IgD-negative memory B cell (primary cell): ENCODE measurements at regions not wholly inside any gene's neighbourhood (a gene's known extent, or its start where the extent isn't known, plus 50 kb on each side); places are given as distances from the start of the nearest gene placed in this dataset.

Experiments used
- H3K27ac Mint-ChIP-seq, 3 donors: one replicate each; pipeline ENCODE4 v1.8.0; 2020 to 2022; ENCODE audit warnings: mild to moderate bottlenecking in 3 of 3, mixed read lengths in 3 of 3, moderate library complexity in 1 of 3
- H3K27me3 Mint-ChIP-seq: one replicate; pipeline ENCODE4 v1.8.0; 2021; ENCODE audit warnings: mixed read lengths
- H3K36me3 Mint-ChIP-seq: one replicate; pipeline ENCODE4 v1.8.0; 2020; ENCODE audit warnings: mild to moderate bottlenecking, mixed read lengths
- H3K4me1 Mint-ChIP-seq, 3 donors: one replicate each; pipeline ENCODE4 v1.8.0; 2020 to 2022; ENCODE audit warnings: mixed read lengths in 3 of 3, mild to moderate bottlenecking in 1 of 3
- H3K4me3 Mint-ChIP-seq, 4 donors: one replicate each; pipeline ENCODE4 v1.8.0; 2020 to 2022; ENCODE audit warnings: mild to moderate bottlenecking in 4 of 4, mixed read lengths in 4 of 4, moderate library complexity in 3 of 4
- H3K9me3 Mint-ChIP-seq, 3 donors: one replicate each; pipeline ENCODE4 v1.8.0; 2020 to 2021; ENCODE audit warnings: mixed read lengths in 3 of 3, mild to moderate bottlenecking in 1 of 3

GRCh38 chr5:96054311-96055030, 92.8 kb upstream of the ELL2 start:
- Mint-ChIP-seq H3K4me1 (peaks cover 0 to 1% (median 0%) of the 10 kb centered on the region in 3 donors), H3K36me3 (no peaks in the 10 kb centered on the region), H3K27me3 (peaks cover 2% of the 10 kb centered on the region), H3K4me3 (no peak overlapping the region), H3K27ac (no peak overlapping the region), H3K9me3 (peaks cover 0 to 8% (median 0%) of the 10 kb centered on the region in 3 donors)

DNA sequence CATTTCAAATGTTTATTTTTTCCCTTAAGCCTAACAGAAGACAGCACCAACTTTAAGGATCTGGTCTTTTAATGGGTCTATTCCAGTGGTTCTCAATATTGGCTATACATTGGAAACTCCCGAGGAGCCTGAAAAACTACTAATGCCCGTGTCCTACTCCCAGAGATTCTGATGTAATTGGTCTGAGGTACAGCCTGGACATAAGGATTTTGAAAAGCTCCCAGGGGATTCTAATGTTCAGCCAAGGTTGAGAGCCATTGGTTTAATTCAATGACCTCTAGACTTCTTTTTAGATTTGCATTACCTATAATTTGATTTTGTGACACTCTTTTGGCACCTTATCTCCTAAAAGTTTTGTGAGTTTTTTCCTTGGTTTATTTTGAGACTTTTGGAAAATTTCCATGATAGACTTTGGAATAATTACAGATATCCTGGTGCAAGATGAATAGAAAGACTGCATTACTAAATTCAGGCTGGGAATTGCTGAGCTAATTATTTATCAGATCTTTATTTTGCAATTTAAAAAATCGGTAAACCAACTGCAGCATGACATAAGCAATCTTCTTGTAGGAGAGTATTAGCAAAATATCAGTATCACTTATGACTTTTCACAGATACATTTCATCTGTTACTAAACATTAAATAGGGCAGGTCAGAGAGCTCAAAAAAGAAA, 91.5 kb upstream of the ELL2 start:
- peaks cover 2% of the 10 kb centered on the region for H3K27me3 Mint-ChIP-seq
- H3K36me3 Mint-ChIP-seq: no peaks in the 10 kb centered on the region
- H3K27ac Mint-ChIP-seq: no peak overlapping the region
- H3K4me3 Mint-ChIP-seq: no peak overlapping the region
- H3K9me3 Mint-ChIP-seq: peaks cover 0 to 8% (median 0%) of the 10 kb centered on the region in 3 donors
- H3K4me1 Mint-ChIP-seq: no peaks in the 10 kb centered on the region

DNA sequence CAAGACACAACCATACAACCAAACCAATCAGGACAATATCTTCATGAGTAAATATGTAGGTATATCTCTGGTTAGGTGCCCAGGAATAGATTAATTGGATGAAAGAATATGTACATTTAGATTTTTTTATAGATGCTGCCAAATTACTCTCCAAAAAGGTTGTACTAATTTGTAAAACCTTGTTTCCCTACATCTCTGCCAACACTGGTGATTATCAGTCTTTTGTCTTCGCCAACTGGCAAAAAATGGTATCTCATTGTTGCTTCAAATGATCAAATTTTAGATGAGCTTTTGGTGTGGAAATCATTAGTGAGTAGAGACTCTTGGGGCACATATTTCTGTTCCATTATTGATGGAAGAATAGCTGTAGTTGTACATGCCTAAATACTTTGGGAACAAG, 90.7 kb upstream of the ELL2 start:
- H3K27ac Mint-ChIP-seq: no peak overlapping the region
- H3K9me3 Mint-ChIP-seq: peaks cover 0 to 8% (median 0%) of the 10 kb centered on the region in 3 donors
- no peak overlapping the region for H3K4me3 Mint-ChIP-seq
- no peaks in the 10 kb centered on the region for H3K27me3 Mint-ChIP-seq
- H3K36me3 Mint-ChIP-seq: no peaks in the 10 kb centered on the region
- no peaks in the 10 kb centered on the region for H3K4me1 Mint-ChIP-seq

DNA sequence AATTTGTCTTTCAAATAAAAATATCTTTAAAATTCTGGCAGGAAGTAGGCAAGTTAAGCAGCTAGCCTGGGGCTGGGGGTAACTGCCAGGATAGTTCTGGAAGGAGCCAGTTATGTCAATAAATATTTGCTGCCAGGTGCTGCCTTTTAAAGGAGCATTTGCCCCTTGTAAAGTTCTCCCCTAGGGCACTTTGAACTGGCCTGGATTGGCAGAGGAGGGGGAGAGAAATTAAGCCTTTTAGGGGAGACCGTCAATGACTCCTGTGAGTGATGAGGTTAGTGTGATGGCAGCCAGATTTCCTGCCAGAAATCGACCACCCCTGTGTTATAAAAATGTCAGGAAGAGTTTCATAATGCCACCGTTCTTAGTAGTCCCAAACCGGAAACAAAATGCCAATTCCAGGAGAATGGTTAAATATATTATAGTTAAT, 89.8 kb upstream of the ELL2 start:
- H3K4me3 Mint-ChIP-seq: no peak overlapping the region
- peaks cover 0 to 8% (median 2%) of the 10 kb centered on the region in 3 donors for H3K9me3 Mint-ChIP-seq
- H3K36me3 Mint-ChIP-seq: no peaks in the 10 kb centered on the region
- H3K27ac Mint-ChIP-seq: no peak overlapping the region
- no peaks in the 10 kb centered on the region for H3K4me1 Mint-ChIP-seq
- H3K27me3 Mint-ChIP-seq: no peaks in the 10 kb centered on the region

- Mint-ChIP-seq H3K4me3 (no peak overlapping the region), H3K27ac (no peak overlapping the region), H3K27me3 (no peaks in the 10 kb centered on the region), H3K9me3 (peaks cover 1 to 8% (median 2%) of the 10 kb centered on the region in 3 donors), H3K36me3 (no peaks in the 10 kb centered on the region), H3K4me1 (no peaks in the 10 kb centered on the region)
Measured at GRCh38 chr5:96050273-96050880, 88.7 kb upstream of the ELL2 start.

DNA sequence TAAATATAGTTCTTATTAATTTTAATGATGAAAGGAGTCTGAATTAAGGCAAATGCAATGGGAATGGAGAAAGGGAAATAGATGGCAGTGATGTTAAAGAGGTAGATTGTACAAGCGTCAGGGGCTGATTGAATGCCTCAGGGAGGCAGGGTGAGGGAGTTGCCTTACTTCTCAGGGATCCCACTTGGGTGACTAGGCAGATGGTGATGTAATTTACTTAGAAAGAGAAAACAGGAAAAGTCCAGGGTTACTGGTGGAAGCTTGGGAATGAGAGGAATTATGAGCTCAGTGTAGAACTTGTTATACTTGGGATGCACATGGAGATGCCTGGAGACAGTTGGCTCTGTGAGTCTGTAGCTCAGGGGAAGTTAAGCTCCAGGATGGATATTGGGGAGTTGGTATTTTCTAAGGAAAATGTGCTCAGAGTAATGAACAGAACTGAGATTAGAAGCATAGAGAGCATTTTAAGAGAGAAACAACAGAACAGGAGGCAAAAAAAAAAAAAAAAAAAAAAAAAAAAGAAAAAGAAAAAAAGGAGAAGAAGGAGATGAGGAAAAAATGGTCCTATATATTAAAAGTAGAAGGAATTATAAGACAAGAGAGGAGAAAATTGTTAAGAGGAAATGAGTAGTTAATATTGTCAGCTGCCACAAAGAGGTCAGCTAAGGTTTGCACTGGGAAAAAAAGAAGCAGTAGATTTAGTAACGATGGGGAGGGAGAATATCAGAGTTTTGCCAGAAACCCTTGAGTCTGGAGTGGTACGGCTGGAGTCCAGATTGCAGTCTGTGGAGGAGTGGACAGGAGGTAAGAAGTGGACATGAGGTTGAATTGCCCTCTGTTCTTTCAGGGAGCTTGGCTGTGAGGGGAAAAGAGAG, 88.0 kb upstream of the ELL2 start:
- H3K27me3 Mint-ChIP-seq: no peaks in the 10 kb centered on the region
- peaks cover 1 to 8% (median 2%) of the 10 kb centered on the region in 3 donors for H3K9me3 Mint-ChIP-seq
- no peaks in the 10 kb centered on the region for H3K36me3 Mint-ChIP-seq
- H3K27ac Mint-ChIP-seq: no peak overlapping the region
- no peaks in the 10 kb centered on the region for H3K4me1 Mint-ChIP-seq
- H3K4me3 Mint-ChIP-seq: no peak overlapping the region

DNA sequence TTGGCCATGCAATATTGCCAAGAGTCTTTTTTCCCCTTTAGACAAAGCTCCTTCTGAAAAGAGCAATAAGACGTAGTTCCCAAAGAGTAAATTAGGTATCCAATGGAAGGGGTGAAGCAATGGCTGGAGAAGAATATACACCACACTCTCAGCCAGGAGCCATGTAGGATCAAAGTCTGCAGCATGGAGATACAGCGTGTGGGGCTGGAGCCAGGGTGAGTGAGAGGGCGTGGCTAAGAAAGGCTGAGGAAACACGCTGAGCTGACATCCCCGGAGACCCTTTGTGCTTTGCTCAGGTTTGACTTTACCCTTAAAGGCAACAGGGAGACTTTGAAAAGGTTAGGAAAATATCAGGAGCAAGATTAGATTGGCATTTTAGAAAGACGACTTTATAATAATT, 87.1 kb upstream of the ELL2 start:
- Mint-ChIP-seq H3K9me3 (peaks cover 1 to 8% (median 2%) of the 10 kb centered on the region in 3 donors), H3K27ac (no peak overlapping the region), H3K4me3 (no peak overlapping the region), H3K36me3 (no peaks in the 10 kb centered on the region), H3K4me1 (no peaks in the 10 kb centered on the region), H3K27me3 (no peaks in the 10 kb centered on the region)

DNA sequence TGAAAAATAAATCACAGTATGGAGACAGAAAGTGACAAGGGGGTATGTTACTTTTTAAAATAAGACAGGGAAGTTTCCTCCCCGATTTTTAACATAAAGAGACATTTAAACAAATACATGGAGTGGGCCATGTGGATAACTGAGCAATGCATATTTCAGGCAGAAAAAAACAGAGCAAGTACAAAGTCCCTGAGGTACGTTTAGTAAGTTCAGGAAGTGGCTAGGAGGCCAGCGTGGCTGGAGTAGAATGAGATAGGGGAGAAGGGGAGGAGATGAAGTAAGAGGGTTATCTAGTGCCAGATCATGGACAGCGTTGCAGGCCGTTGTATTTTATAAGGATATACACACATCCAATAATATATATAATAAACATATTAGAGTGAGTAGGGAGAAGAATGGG, 84.2 kb upstream of the ELL2 start:
- H3K4me1 Mint-ChIP-seq: no peaks in the 10 kb centered on the region
- no peaks in the 10 kb centered on the region for H3K36me3 Mint-ChIP-seq
- H3K4me3 Mint-ChIP-seq: no peak overlapping the region
- H3K27me3 Mint-ChIP-seq: no peaks in the 10 kb centered on the region
- peaks cover 0 to 4% (median 1%) of the 10 kb centered on the region in 3 donors for H3K9me3 Mint-ChIP-seq
- H3K27ac Mint-ChIP-seq: no peak overlapping the region

DNA sequence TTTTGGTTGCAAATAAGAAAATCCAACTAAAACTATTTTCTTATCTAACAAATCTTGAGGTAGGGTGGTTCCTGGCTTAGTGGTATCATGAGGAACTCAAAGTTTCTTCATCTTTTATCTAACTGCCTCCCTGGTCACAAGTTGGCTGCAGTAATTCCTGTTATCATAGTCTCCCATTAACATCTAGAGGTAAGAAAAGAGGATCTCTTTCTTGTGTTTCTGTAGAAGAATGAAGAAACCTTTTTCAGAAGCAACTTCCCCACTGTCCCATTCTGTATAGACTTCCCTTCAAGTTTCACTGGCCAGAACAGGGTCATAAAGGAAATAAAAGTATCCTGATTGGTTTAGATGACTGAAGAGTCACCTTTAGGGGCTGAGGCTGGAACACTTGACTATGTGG, 81.8 kb upstream of the ELL2 start:
- Mint-ChIP-seq H3K27ac (no peak overlapping the region), H3K9me3 (peaks cover 0 to 6% (median 1%) of the 10 kb centered on the region in 3 donors), H3K4me3 (no peak overlapping the region), H3K4me1 (peaks cover 0 to 3% (median 0%) of the 10 kb centered on the region in 3 donors), H3K27me3 (no peaks in the 10 kb centered on the region), H3K36me3 (peaks cover 3% of the 10 kb centered on the region)

DNA sequence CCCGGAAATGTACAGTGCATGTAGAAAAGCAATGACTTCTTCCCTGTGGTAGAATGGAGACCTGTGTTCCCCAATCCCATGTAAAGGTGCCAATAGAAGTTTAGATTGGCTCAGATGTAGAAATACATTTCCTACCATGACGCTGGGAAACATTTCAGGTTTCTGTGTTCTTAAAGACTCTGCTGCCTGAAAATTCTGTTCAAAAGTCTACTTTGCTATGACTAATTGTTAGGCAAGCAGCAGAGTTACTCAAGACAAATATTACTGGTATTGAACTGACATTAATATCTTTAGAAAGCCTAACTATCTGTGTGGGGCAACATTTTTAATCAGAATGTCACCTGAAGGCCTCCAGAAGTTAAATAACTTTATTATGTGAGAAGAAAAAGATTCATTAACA, 75.5 kb upstream of the ELL2 start:
- peaks cover 0 to 3% (median 0%) of the 10 kb centered on the region in 3 donors for H3K4me1 Mint-ChIP-seq
- no peaks in the 10 kb centered on the region for H3K27me3 Mint-ChIP-seq
- no peak overlapping the region for H3K27ac Mint-ChIP-seq
- H3K4me3 Mint-ChIP-seq: no peak overlapping the region
- peaks cover 3% of the 10 kb centered on the region for H3K36me3 Mint-ChIP-seq
- peaks cover 0 to 3% (median 3%) of the 10 kb centered on the region in 3 donors for H3K9me3 Mint-ChIP-seq

GRCh38 chr5:96036301-96036700, 74.7 kb upstream of the ELL2 start:
- Mint-ChIP-seq H3K27me3 (no peaks in the 10 kb centered on the region), H3K4me1 (peaks cover 0 to 3% (median 0%) of the 10 kb centered on the region in 3 donors), H3K4me3 (no peak overlapping the region), H3K27ac (no peak overlapping the region), H3K9me3 (peaks cover 0 to 3% (median 3%) of the 10 kb centered on the region in 3 donors), H3K36me3 (peaks cover 3% of the 10 kb centered on the region)

DNA sequence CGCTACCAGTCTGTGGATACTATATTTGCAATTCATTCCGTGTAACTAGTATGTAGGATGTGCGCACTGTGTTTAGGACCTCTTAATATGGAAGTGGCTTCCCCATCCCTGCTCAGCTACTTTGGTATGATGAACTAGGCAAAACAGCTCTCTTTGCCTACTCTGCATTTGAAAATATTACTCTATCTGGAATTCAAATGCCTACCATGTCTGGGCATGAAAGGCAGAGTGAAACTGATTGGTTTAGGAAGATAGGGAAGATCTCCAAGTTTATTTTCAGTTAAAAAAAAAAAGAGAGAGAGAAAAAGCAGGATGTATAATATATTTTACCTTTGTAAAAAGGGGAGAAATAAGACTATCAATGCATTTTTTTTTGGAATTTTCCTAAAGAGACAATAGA, 74.1 kb upstream of the ELL2 start:
- H3K9me3 Mint-ChIP-seq: peaks cover 0 to 3% (median 2%) of the 10 kb centered on the region in 3 donors
- H3K4me1 Mint-ChIP-seq: peaks cover 0 to 3% (median 0%) of the 10 kb centered on the region in 3 donors
- no peak overlapping the region for H3K4me3 Mint-ChIP-seq
- no peak overlapping the region for H3K27ac Mint-ChIP-seq
- no peaks in the 10 kb centered on the region for H3K27me3 Mint-ChIP-seq
- H3K36me3 Mint-ChIP-seq: peaks cover 3% of the 10 kb centered on the region

DNA sequence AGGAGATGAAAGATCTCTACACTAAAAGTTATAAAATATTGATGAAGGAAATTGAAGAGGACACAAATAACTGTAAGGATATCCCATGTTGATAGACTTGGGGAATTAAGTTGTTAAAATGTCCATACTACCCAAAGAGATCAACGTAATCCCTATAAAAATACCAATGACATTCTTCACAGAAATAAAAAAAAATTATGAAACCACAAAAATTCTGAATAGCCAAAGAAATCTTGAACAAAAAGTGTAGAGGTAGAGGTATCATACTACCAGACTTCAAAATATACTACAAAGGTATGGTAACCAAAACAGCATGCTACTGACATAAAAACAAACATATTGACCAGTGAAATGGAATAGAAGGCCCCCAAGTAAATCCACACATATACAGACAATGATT, 71.5 kb upstream of the ELL2 start:
- H3K9me3 Mint-ChIP-seq: peaks cover 0 to 3% (median 0%) of the 10 kb centered on the region in 3 donors
- no peak overlapping the region for H3K4me3 Mint-ChIP-seq
- H3K4me1 Mint-ChIP-seq: no peaks in the 10 kb centered on the region
- no peaks in the 10 kb centered on the region for H3K36me3 Mint-ChIP-seq
- H3K27me3 Mint-ChIP-seq: no peaks in the 10 kb centered on the region
- no peak overlapping the region for H3K27ac Mint-ChIP-seq

GRCh38 chr5:96031811-96032261, 70.2 kb upstream of the ELL2 start:
- H3K27ac Mint-ChIP-seq: no peak overlapping the region
- no peaks in the 10 kb centered on the region for H3K4me1 Mint-ChIP-seq
- H3K4me3 Mint-ChIP-seq: no peak overlapping the region
- H3K27me3 Mint-ChIP-seq: no peaks in the 10 kb centered on the region
- H3K36me3 Mint-ChIP-seq: no peaks in the 10 kb centered on the region
- no peaks in the 10 kb centered on the region for H3K9me3 Mint-ChIP-seq

- Mint-ChIP-seq H3K27ac (no peak overlapping the region), H3K4me1 (no peaks in the 10 kb centered on the region), H3K36me3 (no peaks in the 10 kb centered on the region)
Measured at GRCh38 chr5:96031180-96031579, 69.5 kb upstream of the ELL2 start.

More at GRCh38 chr5:96031180-96031579, 69.5 kb upstream of the ELL2 start:
- no peaks in the 10 kb centered on the region for H3K27me3 Mint-ChIP-seq
- H3K9me3 Mint-ChIP-seq: no peaks in the 10 kb centered on the region
- no peak overlapping the region for H3K4me3 Mint-ChIP-seq
